ENCODE measurements at regions not wholly inside any gene's neighbourhood (a gene's known extent, or its start where the extent isn't known, plus 50 kb on each side); places are given as distances from the start of the nearest gene placed in this dataset.
"Not testable (repeated sequence)": the region's sequence is repeated elsewhere in the genome, so short reads cannot be mapped to it uniquely, and the experiment has no call there.

GRCh38 chr2:138274421-138275291 lies 226.9 kb upstream of the SPOPL start:
- no peak for DNase-seq

- DNase-seq = no peak
These were observed 226.3 kb upstream of the SPOPL start for GRCh38 chr2:138275292-138275690.

- no peak for DNase-seq
These were observed 225.7 kb upstream of the SPOPL start for GRCh38 chr2:138275881-138276280.

- no peak for DNase-seq
These were observed 225.2 kb upstream of the SPOPL start for GRCh38 chr2:138276339-138276738.

GRCh38 chr2:138277062-138277461 lies 224.5 kb upstream of the SPOPL start:
- no peak for DNase-seq

- DNase-seq = no peak
These were observed 221.7 kb upstream of the SPOPL start for GRCh38 chr2:138279871-138280270.

GRCh38 chr2:138280999-138281695 lies 220.4 kb upstream of the SPOPL start:
- DNase-seq = no peak

GRCh38 chr2:138282014-138282672 lies 219.4 kb upstream of the SPOPL start:
- DNase-seq = no peak

- no peak for DNase-seq
These were observed 209.8 kb upstream of the SPOPL start for GRCh38 chr2:138291805-138292204.

- no peak for DNase-seq
These were observed 208.5 kb upstream of the SPOPL start for GRCh38 chr2:138293045-138293444.

- no peak for DNase-seq
These were observed 208.0 kb upstream of the SPOPL start for GRCh38 chr2:138293549-138293948.

GRCh38 chr2:138294451-138294850 lies 207.1 kb upstream of the SPOPL start:
- DNase-seq = no peak

- DNase-seq = no peak
These were observed 205.2 kb upstream of the SPOPL start for GRCh38 chr2:138296365-138296764.

- no peak for DNase-seq
These were observed 203.3 kb upstream of the SPOPL start for GRCh38 chr2:138298120-138298814.

GRCh38 chr2:138298900-138299299 lies 202.7 kb upstream of the SPOPL start:
- DNase-seq = no peak

GRCh38 chr2:138306626-138307025 lies 194.9 kb upstream of the SPOPL start:
- DNase-seq = no peak

GRCh38 chr2:138307099-138307498 lies 194.5 kb upstream of the SPOPL start:
- DNase-seq = no peak

- no peak for DNase-seq
These were observed 191.8 kb upstream of the SPOPL start for GRCh38 chr2:138309760-138310159.

GRCh38 chr2:138312061-138312460 lies 189.5 kb upstream of the SPOPL start:
- DNase-seq = no peak

GRCh38 chr2:138315619-138316018 lies 186.0 kb upstream of the SPOPL start:
- not testable (repeated sequence) for DNase-seq

GRCh38 chr2:138319616-138320015 lies 182.0 kb upstream of the SPOPL start:
- DNase-seq = no peak

GRCh38 chr2:138321458-138321857 lies 180.1 kb upstream of the SPOPL start:
- DNase-seq = no peak
